Mesendoderm (in vitro differentiated cells): ENCODE measurements at regions not wholly inside any gene's neighbourhood (a gene's known extent, or its start where the extent isn't known, plus 50 kb on each side); places are given as distances from the start of the nearest gene placed in this dataset.

Source experiments
- DNase-seq: peaks from one replicate; pipeline ENCODE4 v3.0.0; 2013
- H2AK5ac ChIP-seq: 2 replicates; pipeline ENCODE4 v1.6.1; 2013; ENCODE audit warnings: low read length, inconsistent platforms
- H2BK120ac ChIP-seq: 2 replicates; pipeline ENCODE4 v1.6.1; 2013; ENCODE audit warnings: low read depth, mild to moderate bottlenecking, low read length, moderate library complexity, mixed read lengths
- H2BK15ac ChIP-seq: replicated peaks from 2 replicates; pipeline ENCODE4 v1.6.1; 2013; ENCODE audit warnings: low read depth, mild to moderate bottlenecking, moderate library complexity
- H2BK5ac ChIP-seq: 2 replicates; pipeline ENCODE4 v1.6.1; 2013; ENCODE audit warnings: low read length, inconsistent platforms
- H3K18ac ChIP-seq: 2 replicates; pipeline ENCODE4 v1.6.1; 2013; ENCODE audit warnings: mild to moderate bottlenecking, low read length, mixed read lengths
- H3K23ac ChIP-seq: one replicate; pipeline ENCODE4 v1.6.1; 2013; ENCODE audit warnings: low read length
- H3K27ac ChIP-seq: 2 replicates; pipeline ENCODE4 v1.5.1; 2013; ENCODE audit warnings: low read depth, mild to moderate bottlenecking, inconsistent platforms, low read length, moderate library complexity
- H3K27me3 ChIP-seq: 2 replicates; pipeline ENCODE4 v1.6.1; 2013; ENCODE audit warnings: low read length, control low read depth, mild to moderate bottlenecking, inconsistent platforms; ENCODE audit not compliant: insufficient read depth, poor library complexity
- H3K36me3 ChIP-seq: 2 replicates; pipeline ENCODE4 v1.6.1; 2013; ENCODE audit warnings: low read length, inconsistent platforms; ENCODE audit not compliant: control insufficient read depth, insufficient read depth
- H3K4ac ChIP-seq: one replicate; pipeline ENCODE4 v1.6.1; 2013; ENCODE audit warnings: low read depth, mild to moderate bottlenecking, low read length, moderate library complexity
- H3K4me1 ChIP-seq: 2 replicates; pipeline ENCODE4 v1.6.1; 2013; ENCODE audit warnings: low read depth, low read length, inconsistent platforms; ENCODE audit not compliant: control insufficient read depth
- H3K4me2 ChIP-seq: 2 replicates; pipeline ENCODE4 v1.6.1; 2013; ENCODE audit warnings: low read length
- H3K4me3 ChIP-seq: 2 replicates; pipeline ENCODE4 v1.5.1; 2013; ENCODE audit warnings: mild to moderate bottlenecking, low read length
- H3K56ac ChIP-seq: one replicate; pipeline ENCODE4 v1.6.1; 2013; ENCODE audit warnings: low read length
- H3K79me1 ChIP-seq: 2 replicates; pipeline ENCODE4 v1.6.1; 2013; ENCODE audit warnings: low read length, inconsistent platforms
- H3K79me2 ChIP-seq: 2 replicates; pipeline ENCODE4 v1.6.1; 2013; ENCODE audit warnings: mild to moderate bottlenecking, low read length; ENCODE audit not compliant: control insufficient read depth, insufficient read depth
- H3K9ac ChIP-seq: 2 replicates; pipeline ENCODE4 v1.6.1; 2013; ENCODE audit warnings: low read length, inconsistent platforms
- H4K5ac ChIP-seq: one replicate; pipeline ENCODE4 v1.6.1; 2013; ENCODE audit warnings: low read length
- H4K8ac ChIP-seq: one replicate; pipeline ENCODE4 v1.6.1; 2013; ENCODE audit warnings: low read depth, mild to moderate bottlenecking, control low read depth, low read length, moderate library complexity
- WGBS: extraction: QIAGEN DNeasy Blood & Tissue Kit; methylation state at CpG from one replicate; pipeline ENCODE4 v1.1.7; 2013; ENCODE audit warnings: low lambda C conversion rate, missing lambda C conversion rate; ENCODE audit not compliant: insufficient coverage; ENCODE audit errors: extremely low coverage; 5-methylcytosine and 5-hydroxymethylcytosine counted together

- DNase-seq = no peak
- Histone ChIP-seq H3K4me2 (no peak overlapping the region), H2BK5ac (no peak overlapping the region), H3K36me3 (no peaks in the 10 kb centered on the region), H2BK15ac (no peak overlapping the region), H3K4me3 (no peak overlapping the region), H3K23ac (no peak overlapping the region), H3K27me3 (no peaks in the 10 kb centered on the region), H3K79me2 (no peaks in the 10 kb centered on the region), H3K4ac (no peak overlapping the region), H3K4me1 (no peaks in the 10 kb centered on the region), H3K9ac (no peak overlapping the region), H3K18ac (no peak overlapping the region), H3K27ac (no peak overlapping the region), H3K79me1 (no peaks in the 10 kb centered on the region), H2AK5ac (no peak overlapping the region), H3K56ac (no peak overlapping the region), H4K8ac (no peak overlapping the region), H4K5ac (no peak overlapping the region), H2BK120ac (no peak overlapping the region)
- no CpG with 5 or more reads among the region's 12 CpGs for WGBS
Measured at GRCh38 chr15:31271711-31272557, 54.7 kb upstream of the KLF13 start.

- H3K4me1 ChIP-seq = no peaks in the 10 kb centered on the region
- H3K4me3 ChIP-seq = no peak overlapping the region
- no peak overlapping the region for H3K4ac ChIP-seq
- H3K23ac ChIP-seq = no peak overlapping the region
- H3K79me1 ChIP-seq = no peaks in the 10 kb centered on the region
- no peak overlapping the region for H3K4me2 ChIP-seq
- no peak overlapping the region for H2AK5ac ChIP-seq
- no peaks in the 10 kb centered on the region for H3K27me3 ChIP-seq
- no peak overlapping the region for H3K27ac ChIP-seq
- H2BK5ac ChIP-seq = no peak overlapping the region
- no peaks in the 10 kb centered on the region for H3K36me3 ChIP-seq
- no peaks in the 10 kb centered on the region for H3K79me2 ChIP-seq
- no peak overlapping the region for H4K8ac ChIP-seq
- no peak overlapping the region for H2BK120ac ChIP-seq
- H3K18ac ChIP-seq = no peak overlapping the region
- no peak overlapping the region for H3K9ac ChIP-seq
- no peak overlapping the region for H2BK15ac ChIP-seq
- H3K56ac ChIP-seq = no peak overlapping the region
- no peak overlapping the region for H4K5ac ChIP-seq
- no CpG with 5 or more reads among the region's 14 CpGs for WGBS
- DNase-seq = no peak
Measured at GRCh38 chr15:31272558-31273257, 53.9 kb upstream of the KLF13 start.

GRCh38 chr15:31273258-31273941 lies 53.2 kb upstream of the KLF13 start:
- no CpG with 5 or more reads among the region's 20 CpGs for WGBS
- Histone ChIP-seq H3K27ac (no peak overlapping the region), H2BK15ac (no peak overlapping the region)

GRCh38 chr15:31274496-31275330 lies 51.9 kb upstream of the KLF13 start:
- Histone ChIP-seq H3K79me2 (no peaks in the 10 kb centered on the region), H4K5ac (no peak overlapping the region), H3K36me3 (no peaks in the 10 kb centered on the region), H3K4me2 (no peak overlapping the region), H3K23ac (no peak overlapping the region), H3K4me1 (no peaks in the 10 kb centered on the region), H3K27ac (no peak overlapping the region), H3K56ac (no peak overlapping the region), H3K27me3 (no peaks in the 10 kb centered on the region), H4K8ac (no peak overlapping the region), H3K79me1 (no peaks in the 10 kb centered on the region), H3K4ac (no peak overlapping the region), H3K18ac (no peak overlapping the region), H2BK120ac (no peak overlapping the region), H3K4me3 (no peak overlapping the region), H2BK15ac (no peak overlapping the region), H2AK5ac (no peak overlapping the region), H2BK5ac (no peak overlapping the region), H3K9ac (no peak overlapping the region)
- no peak for DNase-seq
- no CpG with 5 or more reads among the region's 14 CpGs for WGBS

More at GRCh38 chr15:31273258-31273941, 53.2 kb upstream of the KLF13 start:
- DNase-seq = no peak
- Histone ChIP-seq H3K36me3 (no peaks in the 10 kb centered on the region), H3K79me1 (no peaks in the 10 kb centered on the region), H3K18ac (no peak overlapping the region), H3K56ac (peak overlapping the region; percentile 26), H4K8ac (no peak overlapping the region), H2BK5ac (no peak overlapping the region), H3K4me3 (no peak overlapping the region), H3K9ac (no peak overlapping the region), H3K4me2 (no peak overlapping the region), H3K4me1 (no peaks in the 10 kb centered on the region), H3K79me2 (no peaks in the 10 kb centered on the region), H4K5ac (no peak overlapping the region), H2AK5ac (no peak overlapping the region), H3K27me3 (no peaks in the 10 kb centered on the region), H2BK120ac (no peak overlapping the region), H3K4ac (no peak overlapping the region), H3K23ac (no peak overlapping the region)

GRCh38 chr15:31275331-31276262 lies 51.0 kb upstream of the KLF13 start:
- no peak overlapping the region for H2BK15ac ChIP-seq
- no peak overlapping the region for H3K9ac ChIP-seq
- no peaks in the 10 kb centered on the region for H3K27me3 ChIP-seq
- WGBS = no CpG with 5 or more reads among the region's 17 CpGs
- no peak overlapping the region for H3K4me3 ChIP-seq
- no peak overlapping the region for H3K27ac ChIP-seq
- H3K4me2 ChIP-seq = no peak overlapping the region
- no peaks in the 10 kb centered on the region for H3K79me2 ChIP-seq
- H3K36me3 ChIP-seq = no peaks in the 10 kb centered on the region
- no peak overlapping the region for H4K8ac ChIP-seq
- H2BK5ac ChIP-seq = no peak overlapping the region
- no peak overlapping the region for H2BK120ac ChIP-seq
- no peak overlapping the region for H2AK5ac ChIP-seq
- DNase-seq = no peak
- H3K4me1 ChIP-seq = no peaks in the 10 kb centered on the region
- no peak overlapping the region for H3K4ac ChIP-seq
- H3K79me1 ChIP-seq = no peaks in the 10 kb centered on the region
- no peak overlapping the region for H3K23ac ChIP-seq
- H3K18ac ChIP-seq = no peak overlapping the region
- H4K5ac ChIP-seq = no peak overlapping the region
- no peak overlapping the region for H3K56ac ChIP-seq
